HG02970 (cell line): ENCODE measurements at regions not wholly inside any gene's neighbourhood (a gene's known extent, or its start where the extent isn't known, plus 50 kb on each side); places are given as distances from the start of the nearest gene placed in this dataset.
A peak's percentile ranks its signal among the peaks of the same experiment; 100 is the strongest.
"Not testable (repeated sequence)": the region's sequence is repeated elsewhere in the genome, so short reads cannot be mapped to it uniquely, and the experiment has no call there.

ENCODE experiments used
- ATAC-seq: cut with Tn5 transposase; IDR thresholded peaks from one replicate; pipeline ENCODE4 v1.9.1; 2021; ENCODE audit warnings: mild to moderate bottlenecking, moderate library complexity, moderate number of reproducible peaks; ENCODE audit not compliant: unreplicated experiment, low FRiP score

- ATAC-seq: no peak
Observed at GRCh38 chr6:74268815-74269599, 573.0 kb downstream of the CD109 start.

GRCh38 chr6:74259981-74260380 is 564.0 kb downstream of the CD109 start:
- ATAC-seq: no peak

DNA sequence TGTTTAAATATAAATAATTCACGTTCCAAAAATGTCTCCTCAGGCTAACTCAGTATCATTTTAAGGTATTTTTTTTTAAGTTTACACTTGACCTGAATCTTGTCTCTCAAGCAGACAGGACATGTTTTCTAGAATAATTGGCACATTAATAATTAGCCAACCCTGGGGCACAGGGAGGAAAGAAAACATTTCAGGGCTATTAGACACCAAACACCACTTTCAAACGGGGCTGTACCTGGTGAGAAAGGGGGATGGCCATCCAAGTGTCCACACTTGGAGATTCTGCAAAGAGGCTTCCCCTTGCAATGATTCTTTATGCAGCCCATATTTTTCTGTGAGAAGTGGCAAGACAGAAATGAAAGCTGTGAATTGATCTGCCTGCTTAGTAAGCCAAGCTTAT is 560.8 kb downstream of the CD109 start:
- no peak for ATAC-seq

DNA sequence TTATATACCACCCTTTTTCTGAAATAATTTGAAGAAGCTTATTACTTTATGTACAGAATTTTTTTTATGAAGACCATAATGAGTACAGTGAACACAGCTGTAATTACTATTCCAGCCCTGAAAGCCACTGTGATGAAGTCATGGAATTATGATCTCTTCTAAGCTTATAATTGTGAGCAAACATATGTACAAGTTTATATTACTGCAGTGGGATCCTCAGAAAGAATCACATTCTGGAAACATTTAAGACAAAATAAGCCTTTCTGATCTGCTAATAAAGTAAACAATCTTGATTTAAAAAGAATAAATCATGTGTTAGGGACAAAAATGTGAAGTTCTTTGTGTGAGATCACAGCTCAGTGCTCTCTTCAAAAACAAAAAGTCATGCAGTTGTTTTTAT is 560.4 kb downstream of the CD109 start:
- ATAC-seq: no peak

DNA sequence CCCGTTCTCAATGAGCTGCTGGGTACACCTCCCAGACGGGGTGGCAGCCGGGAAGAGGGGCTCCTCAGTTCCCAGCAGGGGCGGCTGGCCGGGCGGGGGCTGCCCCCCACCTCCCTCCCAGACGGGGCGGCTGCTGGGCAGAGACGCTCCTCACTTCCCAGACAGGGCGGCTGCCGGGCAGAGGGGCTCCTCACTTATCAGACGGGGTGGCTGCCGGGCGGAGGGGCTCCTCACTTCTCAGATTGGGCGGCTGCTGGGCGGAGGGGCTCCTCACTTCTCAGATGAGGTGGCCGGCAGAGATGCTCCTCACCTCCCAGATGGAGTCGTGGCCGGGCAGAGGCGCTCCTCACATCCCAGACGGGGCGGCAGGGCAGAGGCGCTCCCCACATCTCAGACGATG is 559.0 kb downstream of the CD109 start:
- not testable (repeated sequence) for ATAC-seq

DNA sequence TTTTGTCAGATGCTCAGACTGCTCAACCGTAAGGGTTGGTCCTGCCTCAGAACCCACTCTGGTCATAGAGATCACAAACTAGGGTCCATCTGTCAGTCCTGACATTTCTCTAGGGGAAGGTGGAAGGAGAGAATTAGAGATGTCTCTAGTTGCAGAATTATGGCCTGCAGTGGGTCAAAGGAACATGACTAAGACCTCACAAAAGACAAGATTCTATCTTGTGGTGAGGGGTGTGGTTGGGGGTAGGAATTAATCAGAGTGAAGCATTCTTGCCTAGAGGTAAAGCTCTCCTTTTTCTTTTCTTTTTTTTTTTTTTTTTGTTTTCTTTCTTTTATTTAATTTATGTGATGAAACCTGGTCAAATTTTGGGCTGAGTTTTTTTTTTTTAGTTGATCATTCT is 558.1 kb downstream of the CD109 start:
- not testable (repeated sequence) for ATAC-seq

DNA sequence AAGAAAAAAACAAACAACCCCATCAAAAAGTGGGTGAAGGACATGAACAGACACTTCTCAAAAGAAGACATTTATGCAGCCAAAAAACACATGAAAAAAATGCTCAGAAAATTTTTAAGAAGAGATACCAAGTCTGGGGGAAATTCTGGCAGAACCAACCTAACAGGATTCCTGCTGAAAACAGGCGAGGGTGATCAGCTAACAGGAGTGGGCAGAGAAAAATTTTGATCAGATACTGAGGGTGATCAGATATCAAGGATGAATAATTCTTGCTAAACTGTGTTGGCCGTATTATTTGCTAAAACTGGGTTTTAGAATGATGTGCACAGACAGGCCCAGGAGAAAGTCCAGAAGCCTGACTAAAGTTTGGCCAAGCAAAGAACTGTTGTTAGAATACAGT is 557.3 kb downstream of the CD109 start:
- no peak for ATAC-seq

DNA sequence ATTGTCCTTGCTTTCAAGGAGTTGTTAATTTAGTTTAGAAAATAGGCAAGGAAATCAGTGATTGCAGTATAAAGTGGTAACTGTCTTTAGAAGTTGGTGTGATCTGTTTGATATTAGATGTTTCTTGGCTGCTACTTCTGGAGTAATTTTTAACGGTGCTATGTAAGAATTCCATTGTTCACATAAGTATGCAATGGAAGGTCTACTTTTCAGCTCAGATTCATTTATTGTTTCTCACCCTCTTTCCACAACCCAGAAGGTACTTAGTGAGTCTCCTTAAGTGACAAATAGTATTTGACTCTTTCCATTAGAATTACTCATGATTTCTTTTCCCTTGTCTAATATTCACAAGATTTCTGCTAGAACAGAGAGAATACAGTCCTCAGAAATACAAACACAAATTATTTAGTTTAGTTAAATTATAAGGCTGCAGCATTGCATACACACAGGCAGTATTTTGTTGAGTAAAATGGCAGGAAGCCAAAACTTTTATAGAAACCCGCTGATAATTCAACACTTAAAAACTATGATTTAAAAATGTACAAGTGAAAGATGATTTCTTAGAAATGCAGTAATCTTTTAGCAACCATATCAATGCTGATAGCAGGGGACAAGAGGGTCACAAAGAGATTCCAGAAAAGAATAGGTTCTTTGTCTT is 554.3 kb downstream of the CD109 start:
- ATAC-seq: no peak

- peak; percentile 83 for ATAC-seq
Observed at GRCh38 chr6:74249658-74250057, 553.7 kb downstream of the CD109 start.

- ATAC-seq: no peak
Observed at GRCh38 chr6:74248966-74249365, 553.0 kb downstream of the CD109 start.

GRCh38 chr6:74222768-74223333 is 526.8 kb downstream of the CD109 start:
- ATAC-seq: no peak

DNA sequence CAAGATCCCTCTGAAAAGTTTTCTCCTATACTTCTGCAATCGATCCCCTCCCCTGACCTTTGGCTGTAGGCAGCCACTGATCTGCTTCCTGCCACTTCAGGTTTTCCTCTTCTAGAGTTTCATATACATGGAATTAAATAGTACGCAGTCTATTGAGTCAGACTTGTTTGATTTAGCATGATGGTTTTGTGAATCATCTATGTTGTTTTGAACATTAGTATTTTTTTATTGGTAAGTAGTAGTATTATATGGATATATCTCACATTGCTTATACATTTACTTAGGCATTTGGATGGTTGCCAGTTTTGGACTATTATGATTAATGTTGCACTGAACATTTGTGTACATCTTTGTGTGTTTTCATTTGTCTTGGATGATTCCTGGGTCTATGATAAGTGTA is 518.0 kb downstream of the CD109 start:
- ATAC-seq: no peak

- ATAC-seq: no peak
Observed at GRCh38 chr6:74208239-74208638, 512.2 kb downstream of the CD109 start.

DNA sequence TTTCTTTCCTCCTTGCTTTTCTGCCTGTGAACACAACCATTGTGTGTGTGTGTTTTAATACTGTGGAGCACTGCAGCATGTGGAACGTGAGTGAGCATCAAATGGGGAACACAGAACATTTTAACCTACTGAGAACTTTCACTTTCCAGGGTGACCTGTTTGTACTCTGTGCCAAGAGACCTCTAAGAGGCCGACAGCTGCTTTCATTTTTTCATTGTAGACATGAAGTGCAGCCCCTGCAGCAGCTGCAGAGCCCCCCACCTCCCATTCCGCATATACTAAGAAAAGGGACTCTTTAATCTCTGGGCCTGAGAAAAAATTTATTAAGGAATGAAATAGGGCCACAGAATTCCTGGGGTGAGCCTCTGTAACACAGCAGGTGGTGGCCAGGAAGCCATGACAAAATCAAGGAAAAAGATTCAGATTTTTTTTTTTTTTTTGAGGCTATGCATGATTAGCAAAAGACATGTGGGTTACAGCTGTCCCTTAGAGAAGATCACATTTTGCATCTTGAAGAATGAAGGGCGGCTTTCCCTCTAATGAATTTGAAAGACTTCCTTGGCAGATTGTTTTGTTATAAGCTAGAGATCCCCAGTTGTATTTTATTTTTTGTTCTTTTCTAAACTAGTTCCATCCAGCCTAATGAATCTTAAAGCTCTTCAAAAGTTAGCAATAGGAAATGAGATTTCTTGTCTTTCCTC is 503.4 kb downstream of the CD109 start:
- no peak for ATAC-seq

GRCh38 chr6:74197310-74197709 is 501.3 kb downstream of the CD109 start:
- ATAC-seq: no peak

DNA sequence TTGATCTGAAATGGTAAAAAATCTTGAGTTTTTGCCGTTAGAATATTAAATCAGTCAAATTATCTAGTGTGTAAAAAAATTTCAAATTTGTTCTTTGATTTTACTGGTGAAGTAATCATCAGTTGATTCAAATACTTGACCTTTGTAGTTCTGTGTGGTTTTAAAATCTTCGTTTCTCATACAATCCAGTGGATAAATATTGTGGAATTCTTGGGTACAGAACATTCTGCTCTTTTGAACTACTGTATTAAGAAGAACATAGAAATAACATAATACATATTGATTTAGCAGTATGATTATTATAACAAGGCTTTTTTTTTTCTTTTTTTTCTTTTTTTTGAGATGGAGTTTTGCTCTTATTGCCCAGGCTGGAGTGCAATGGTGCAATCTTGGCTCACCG is 491.8 kb downstream of the CD109 start:
- ATAC-seq: no peak

DNA sequence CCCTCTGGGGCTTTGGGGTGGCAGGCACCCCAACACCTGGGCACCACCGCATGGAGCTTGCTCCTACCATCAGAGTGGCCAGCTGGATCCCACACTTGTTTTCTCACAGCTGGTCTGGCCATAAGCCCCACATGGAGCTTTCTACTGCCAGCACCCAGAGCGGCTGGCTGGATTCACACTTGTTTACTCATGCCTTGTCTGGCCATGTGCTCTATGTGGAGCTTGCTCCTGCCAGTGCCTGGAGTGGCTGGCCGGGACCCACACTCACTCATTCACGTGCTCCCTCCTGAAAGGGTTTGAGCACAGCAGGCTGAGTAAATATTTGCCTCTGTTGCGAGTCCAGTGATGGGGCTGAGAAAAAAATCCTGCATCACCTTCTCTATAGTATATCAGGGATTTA is 487.0 kb downstream of the CD109 start:
- ATAC-seq: no peak

DNA sequence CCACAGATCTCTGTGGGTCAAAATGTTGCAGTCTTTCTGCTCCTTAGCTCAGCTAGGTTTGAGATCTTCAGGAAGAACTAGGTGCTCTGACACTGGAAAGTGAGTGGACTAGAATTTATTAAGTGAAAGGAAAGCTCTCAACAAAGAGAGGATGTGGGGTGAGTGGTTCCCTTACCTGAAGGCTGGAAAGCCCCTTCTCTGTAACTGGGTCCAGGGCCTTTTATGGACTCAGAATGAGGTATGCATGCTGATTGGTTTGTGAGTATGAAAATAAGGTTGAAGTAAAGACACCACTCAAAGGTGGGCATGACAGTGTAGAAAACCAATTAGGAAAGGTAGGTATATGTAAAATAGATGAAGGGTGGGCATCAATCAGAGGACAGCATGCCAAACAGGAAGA is 485.5 kb downstream of the CD109 start:
- no peak for ATAC-seq

DNA sequence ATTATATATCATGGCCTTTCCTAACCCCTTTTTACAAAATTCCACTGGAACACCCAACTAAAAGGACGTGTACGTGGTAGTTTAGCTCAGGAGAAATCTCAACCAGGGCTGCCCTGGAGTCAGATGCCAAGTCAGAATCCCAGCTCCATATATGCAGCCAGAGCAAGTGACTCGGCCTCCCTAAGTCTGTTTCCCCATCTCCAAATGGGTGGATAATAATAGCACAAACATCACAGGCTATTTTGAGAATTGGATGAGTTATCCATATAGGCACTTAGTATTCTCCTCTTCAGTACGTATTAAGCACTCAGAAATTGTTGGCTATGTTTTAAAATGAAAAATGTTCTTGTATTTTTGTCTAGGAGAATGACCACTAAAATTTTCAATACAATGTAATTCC is 481.5 kb downstream of the CD109 start:
- no peak for ATAC-seq

DNA sequence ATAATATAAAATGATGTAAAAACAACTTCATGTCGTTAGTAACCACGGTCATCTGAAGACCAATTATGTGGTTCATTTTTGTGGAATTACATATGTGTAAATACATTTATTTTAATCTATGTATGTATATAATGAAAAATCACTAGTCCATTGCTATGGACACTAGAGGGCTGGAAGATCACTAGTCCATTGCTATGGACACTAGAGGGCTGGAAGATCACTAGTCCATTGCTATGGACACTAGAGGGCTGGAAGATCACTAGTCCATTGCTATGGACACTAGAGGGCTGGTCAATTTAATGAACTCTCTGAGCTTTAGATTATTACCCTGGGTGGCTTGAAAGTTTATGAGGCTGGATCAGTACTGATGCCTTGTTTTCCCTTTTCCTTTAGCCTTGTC is 474.5 kb downstream of the CD109 start:
- not testable (repeated sequence) for ATAC-seq

GRCh38 chr6:74170118-74170517 is 474.1 kb downstream of the CD109 start:
- ATAC-seq: no peak
